Upper lobe of left lung (tissue), 6 donors: ENCODE measurements at regions not wholly inside any gene's neighbourhood (a gene's known extent, or its start where the extent isn't known, plus 50 kb on each side); places are given as distances from the start of the nearest gene placed in this dataset.

Experiments
- ATAC-seq, 2 donors: fragments of 200-7000 bp; cut with Tn5 transposase; one replicate each; pipeline ENCODE4 v1.9.1; 2022; ENCODE audit warnings: mild to moderate bottlenecking in 2 of 2, moderate library complexity in 2 of 2; ENCODE audit not compliant: low FRiP score in 2 of 2
- DNase-seq, 2 donors: peaks; one replicate each; pipeline ENCODE4 v3.0.0-alpha.2; 2019 to 2020
- H3K27ac ChIP-seq, 4 donors: fragments of 200-600 bp; sonication (generic); one replicate each; pipeline ENCODE4 v1.5.1; 2016 to 2019
- H3K27me3 ChIP-seq, 4 donors: fragments of 200-600 bp; sonication (generic); one replicate each; pipeline ENCODE4 v1.5.1; 2017 to 2019
- H3K36me3 ChIP-seq, 4 donors: fragments of 200-600 bp; sonication (generic); one replicate each; pipeline ENCODE4 v1.5.1; 2016 to 2019
- H3K4me1 ChIP-seq, 4 donors: fragments of 200-600 bp; sonication (generic); one replicate each; pipeline ENCODE4 v1.5.1; 2018 to 2019
- H3K4me3 ChIP-seq, 4 donors: fragments of 200-600 bp; sonication (generic); one replicate each; pipeline ENCODE4 v1.5.1; 2017 to 2019; ENCODE audit warnings: mild to moderate bottlenecking in 2 of 4, moderate library complexity in 1 of 4
- H3K9me3 ChIP-seq, 4 donors: fragments of 200-600 bp; sonication (generic); one replicate each; pipeline ENCODE4 v1.5.1; 2018 to 2019
- EP300 ChIP-seq, 4 donors: sonication (generic); formaldehyde crosslinking; IDR thresholded peaks; one replicate each; pipeline ENCODE4 v1.5.1; 2017; ENCODE audit warnings: antibody characterized with exemption in 4 of 4, control low read depth in 2 of 4
- POLR2A ChIP-seq, 4 donors: fragments of 450-650 bp; IDR thresholded peaks; one replicate each; pipeline ENCODE4 v1.5.1; 2016 to 2017; ENCODE audit warnings: antibody characterized with exemption in 4 of 4, mild to moderate bottlenecking in 2 of 4
- POLR2AphosphoS5 ChIP-seq, 2 donors: sonication (generic); formaldehyde crosslinking; IDR thresholded peaks; one replicate each; pipeline ENCODE4 v1.5.1; 2017; ENCODE audit warnings: antibody characterized with exemption in 2 of 2
- WGBS, 2 donors: methylation state at CpG; one replicate each; pipeline ENCODE4 v1.1.5; 2017 to 2018; 5-methylcytosine and 5-hydroxymethylcytosine counted together
- TF ChIP-seq, protein P1 (sequence below), 6 experiments: fragments of 450-650 bp in 4 of 6; fragments of 200-600 bp in 2 of 6; sonication (generic) in 2 of 6; IDR thresholded peaks; one replicate each; pipeline ENCODE4 v1.5.1; 2016 to 2019; ENCODE audit warnings: antibody characterized with exemption in 6 of 6
- donor health status: DM: no; HTN: no; CAD: no; lungs with moderate emphysema.
- donor health status: DM: no; HTN: yes; CAD: no; lungs with severe emphysema.

GRCh38 chrX:142002471-142002870 is 98.8 kb downstream of the MAGEC1 start:
- no peaks in the 10 kb centered on the region for H3K36me3 ChIP-seq
- WGBS, 2 donors, result 55 to 85% methylated on average over 3 of the region's 3 CpGs
- no peaks in the 10 kb centered on the region for H3K27me3 ChIP-seq
- H3K4me3 ChIP-seq, result no peak overlapping the region
- H3K9me3 ChIP-seq, result no peaks in the 10 kb centered on the region
- no peaks in the 10 kb centered on the region for H3K4me1 ChIP-seq
- no peak overlapping the region for H3K27ac ChIP-seq
- TF ChIP-seq EP300 (IDR thresholded peaks at IDR 0.05), result no peak
- no peak for TF ChIP-seq POLR2A (IDR thresholded peaks at IDR 0.05)
- TF ChIP-seq, protein P1, sequence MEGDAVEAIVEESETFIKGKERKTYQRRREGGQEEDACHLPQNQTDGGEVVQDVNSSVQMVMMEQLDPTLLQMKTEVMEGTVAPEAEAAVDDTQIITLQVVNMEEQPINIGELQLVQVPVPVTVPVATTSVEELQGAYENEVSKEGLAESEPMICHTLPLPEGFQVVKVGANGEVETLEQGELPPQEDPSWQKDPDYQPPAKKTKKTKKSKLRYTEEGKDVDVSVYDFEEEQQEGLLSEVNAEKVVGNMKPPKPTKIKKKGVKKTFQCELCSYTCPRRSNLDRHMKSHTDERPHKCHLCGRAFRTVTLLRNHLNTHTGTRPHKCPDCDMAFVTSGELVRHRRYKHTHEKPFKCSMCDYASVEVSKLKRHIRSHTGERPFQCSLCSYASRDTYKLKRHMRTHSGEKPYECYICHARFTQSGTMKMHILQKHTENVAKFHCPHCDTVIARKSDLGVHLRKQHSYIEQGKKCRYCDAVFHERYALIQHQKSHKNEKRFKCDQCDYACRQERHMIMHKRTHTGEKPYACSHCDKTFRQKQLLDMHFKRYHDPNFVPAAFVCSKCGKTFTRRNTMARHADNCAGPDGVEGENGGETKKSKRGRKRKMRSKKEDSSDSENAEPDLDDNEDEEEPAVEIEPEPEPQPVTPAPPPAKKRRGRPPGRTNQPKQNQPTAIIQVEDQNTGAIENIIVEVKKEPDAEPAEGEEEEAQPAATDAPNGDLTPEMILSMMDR (IDR thresholded peaks at IDR 0.05), result no peak
- TF ChIP-seq POLR2AphosphoS5 (IDR thresholded peaks at IDR 0.05), result no peak
- ATAC-seq (no peak), DNase-seq (no peak)

DNA sequence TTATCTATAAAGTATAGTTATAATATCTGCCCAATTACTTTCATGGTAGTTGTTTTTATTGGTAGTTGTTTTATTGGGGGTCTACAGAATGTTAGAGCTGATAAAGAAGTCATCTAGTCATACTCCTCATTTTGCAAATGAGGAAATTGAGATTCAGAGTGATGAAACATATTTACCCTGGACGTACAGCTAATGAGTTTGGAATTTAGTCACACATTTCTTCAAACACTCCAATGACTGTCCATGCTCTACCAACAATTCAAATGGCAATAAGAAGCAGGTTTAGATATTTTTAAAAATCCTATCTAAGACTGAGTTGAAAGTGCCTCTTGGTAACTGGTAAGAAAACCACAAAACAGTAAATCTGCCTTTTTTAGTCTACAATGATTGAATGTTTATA is 98.2 kb downstream of the MAGEC1 start:
- H3K27ac ChIP-seq, result no peak overlapping the region

DNA sequence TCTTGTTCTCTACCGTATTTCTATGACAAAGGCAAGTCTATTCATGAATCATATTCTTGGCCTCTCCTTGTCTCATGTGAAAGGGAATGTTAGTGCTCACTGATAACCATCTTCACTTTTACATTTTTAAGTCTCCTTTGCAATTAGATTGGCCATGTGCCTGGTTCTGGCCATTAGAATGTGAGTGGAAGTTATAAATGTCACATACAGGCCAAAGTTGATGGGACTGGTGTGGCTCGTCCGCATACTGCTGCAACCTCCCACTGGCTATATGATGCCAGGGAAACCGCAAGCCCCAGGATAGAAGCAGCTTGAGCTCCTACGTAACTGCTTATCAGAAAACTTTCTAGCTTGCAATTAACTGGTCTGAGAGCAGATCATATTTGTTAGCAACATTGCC is 86.1 kb downstream of the MAGEC1 start:
- Histone ChIP-seq H3K4me1 (no peaks in the 10 kb centered on the region), H3K27ac (no peak overlapping the region), H3K9me3 (no peaks in the 10 kb centered on the region), H3K27me3 (no peaks in the 10 kb centered on the region), H3K36me3 (no peaks in the 10 kb centered on the region), H3K4me3 (no peak overlapping the region)
- DNase-seq (no peak), ATAC-seq (no peak)
- WGBS, 2 donors, result 41 to 60% methylated on average over 5 of the region's 5 CpGs
- TF ChIP-seq POLR2A (IDR thresholded peaks at IDR 0.05), result no peak
- no peak for TF ChIP-seq POLR2AphosphoS5 (IDR thresholded peaks at IDR 0.05)
- TF ChIP-seq, protein P1 (IDR thresholded peaks at IDR 0.05), result no peak
- TF ChIP-seq EP300 (IDR thresholded peaks at IDR 0.05), result no peak

More for the DNA sequence above, 98.2 kb downstream of the MAGEC1 start:
- no peaks in the 10 kb centered on the region for H3K4me1 ChIP-seq
- H3K27me3 ChIP-seq, result no peaks in the 10 kb centered on the region
- TF ChIP-seq POLR2A (IDR thresholded peaks at IDR 0.05) (no peak), EP300 (IDR thresholded peaks at IDR 0.05) (no peak), POLR2AphosphoS5 (IDR thresholded peaks at IDR 0.05) (no peak)
- TF ChIP-seq, protein P1 (IDR thresholded peaks at IDR 0.05), result no peak
- no peaks in the 10 kb centered on the region for H3K9me3 ChIP-seq
- DNase-seq (no peak), ATAC-seq (no peak)
- H3K4me3 ChIP-seq, result no peak overlapping the region
- 42 to 82% methylated on average over 1 of the region's 1 CpG for WGBS, 2 donors
- no peaks in the 10 kb centered on the region for H3K36me3 ChIP-seq

DNA sequence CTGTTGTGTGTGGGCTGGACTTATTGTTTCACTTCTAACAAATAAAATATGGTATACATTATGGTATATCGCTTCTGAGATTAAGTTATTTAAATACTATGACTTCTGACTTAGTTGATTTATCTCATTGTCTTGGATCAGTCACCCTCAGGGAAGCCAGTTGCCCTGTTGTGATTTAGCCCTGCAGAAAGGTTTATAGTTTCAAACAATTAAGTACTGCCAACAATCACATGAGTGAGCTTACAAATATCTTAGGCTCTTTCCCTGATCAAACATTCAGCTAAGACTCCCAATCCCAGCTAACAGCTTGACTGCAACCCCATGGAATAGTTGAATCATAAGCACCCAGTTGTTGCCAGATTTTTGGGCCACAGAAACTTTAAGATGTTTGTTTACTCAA is 85.4 kb downstream of the MAGEC1 start:
- no peak overlapping the region for H3K4me3 ChIP-seq
- ATAC-seq (no peak), DNase-seq (no peak)
- no peaks in the 10 kb centered on the region for H3K9me3 ChIP-seq
- H3K27ac ChIP-seq, result no peak overlapping the region
- no peaks in the 10 kb centered on the region for H3K4me1 ChIP-seq
- WGBS, 2 donors, result 69 to 75% methylated on average over 1 of the region's 1 CpG
- no peaks in the 10 kb centered on the region for H3K36me3 ChIP-seq
- TF ChIP-seq EP300 (IDR thresholded peaks at IDR 0.05) (no peak), POLR2A (IDR thresholded peaks at IDR 0.05) (no peak), POLR2AphosphoS5 (IDR thresholded peaks at IDR 0.05) (no peak)
- TF ChIP-seq, protein P1 (IDR thresholded peaks at IDR 0.05), result no peak
- H3K27me3 ChIP-seq, result no peaks in the 10 kb centered on the region

- WGBS, 2 donors, result 67 to 80% methylated on average over 2 to 3 of the region's 3 CpGs
- no peak for DNase-seq
- Histone ChIP-seq H3K27ac (no peak overlapping the region), H3K27me3 (no peaks in the 10 kb centered on the region), H3K36me3 (no peaks in the 10 kb centered on the region), H3K4me1 (no peaks in the 10 kb centered on the region), H3K4me3 (no peak overlapping the region), H3K9me3 (no peaks in the 10 kb centered on the region)
- ATAC-seq, result no peak
- no peak for TF ChIP-seq EP300 (IDR thresholded peaks at IDR 0.05)
- no peak for TF ChIP-seq POLR2AphosphoS5 (IDR thresholded peaks at IDR 0.05)
- TF ChIP-seq, protein P1 (IDR thresholded peaks at IDR 0.05), result no peak
- TF ChIP-seq POLR2A (IDR thresholded peaks at IDR 0.05), result no peak
These were observed 78.6 kb downstream of the MAGEC1 start for GRCh38 chrX:141982296-141982695.
